Thyroid gland (tissue), 4 donors: ENCODE measurements at regions not wholly inside any gene's neighbourhood (a gene's known extent, or its start where the extent isn't known, plus 50 kb on each side); places are given as distances from the start of the nearest gene placed in this dataset.

Experiments used
- DNase-seq, 2 donors: peaks; one replicate each; pipeline ENCODE4 v3.0.0-alpha.2; 2019
- H3K27ac ChIP-seq, 3 donors: fragments of 200-600 bp; sonication (generic); 1 replicate in 2 of 3; 2 replicates in 1 of 3; pipeline ENCODE4 v1.5.1; 2016 to 2019; ENCODE audit warnings: mild to moderate bottlenecking in 1 of 3, moderate library complexity in 1 of 3
- H3K27me3 ChIP-seq: fragments of 200-600 bp; sonication (generic); one replicate; pipeline ENCODE4 v1.5.1; 2019
- H3K36me3 ChIP-seq, 2 donors: fragments of 200-600 bp; sonication (generic); one replicate each; pipeline ENCODE4 v1.5.1; 2016 to 2019
- H3K4me1 ChIP-seq, 2 donors: fragments of 200-600 bp; sonication (generic); one replicate each; pipeline ENCODE4 v1.5.1; 2017 to 2019
- H3K4me3 ChIP-seq, 3 donors: fragments of 200-600 bp; sonication (generic); replicated peaks in 1 of 3; 1 replicate in 2 of 3; 2 replicates in 1 of 3; pipeline ENCODE4 v1.5.1; 2016; ENCODE audit warnings: mild to moderate bottlenecking in 1 of 3
- H3K9me3 ChIP-seq: fragments of 200-600 bp; sonication (generic); one replicate; pipeline ENCODE4 v1.5.1; 2017
- CTCF ChIP-seq, 6 experiments: fragments of 200-600 bp in 3 of 6; fragments of 450-650 bp in 3 of 6; sonication (generic) in 3 of 6; IDR thresholded peaks; one replicate each; pipeline ENCODE4 v1.5.1; 2016 to 2019; ENCODE audit warnings: antibody characterized with exemption in 6 of 6, mild to moderate bottlenecking in 2 of 6, inconsistent platforms in 1 of 6, moderate library complexity in 1 of 6
- POLR2A ChIP-seq, 2 donors: fragments of 450-650 bp; IDR thresholded peaks; one replicate each; pipeline ENCODE4 v1.6.1; 2017; ENCODE audit warnings: antibody characterized with exemption in 2 of 2, mild to moderate bottlenecking in 2 of 2, moderate library complexity in 1 of 2
- WGBS, 2 donors: methylation state at CpG; one replicate each; pipeline ENCODE4 v1.1.5; 2017; 5-methylcytosine and 5-hydroxymethylcytosine counted together
- intact Hi-C: fragments of 100-400 bp; cut with DNase I; formaldehyde crosslinking; loops from one replicate; pipeline ENCODE4 v1.15.1; 2023

- Histone ChIP-seq H3K36me3 (no peaks in the 10 kb centered on the region), H3K4me3 (no peak overlapping the region), H3K27me3 (no peaks in the 10 kb centered on the region), H3K27ac (no peak overlapping the region), H3K4me1 (no peaks in the 10 kb centered on the region), H3K9me3 (no peaks in the 10 kb centered on the region)
- intact Hi-C loops = no loop called here
- no peak for TF ChIP-seq CTCF (IDR thresholded peaks at IDR 0.05)
- no peak for TF ChIP-seq POLR2A (IDR thresholded peaks at IDR 0.05)
- WGBS, 2 donors = 72 to 87% methylated on average over 15 to 20 of the region's 24 CpGs
- no peak for DNase-seq
These were observed 1506.5 kb downstream of the TBC1D22A start for GRCh38 chr22:48268771-48269552.

GRCh38 chr22:48268293-48268692 lies 1505.8 kb downstream of the TBC1D22A start:
- Histone ChIP-seq H3K27me3 (no peaks in the 10 kb centered on the region), H3K4me3 (no peak overlapping the region), H3K9me3 (no peaks in the 10 kb centered on the region), H3K36me3 (no peaks in the 10 kb centered on the region), H3K27ac (no peak overlapping the region), H3K4me1 (no peaks in the 10 kb centered on the region)
- no peak for TF ChIP-seq POLR2A (IDR thresholded peaks at IDR 0.05)
- no peak for TF ChIP-seq CTCF (IDR thresholded peaks at IDR 0.05)
- intact Hi-C loops = no loop called here
- WGBS, 2 donors = 71 to 82% methylated on average over 11 of the region's 11 CpGs
- no peak for DNase-seq

- Histone ChIP-seq H3K27me3 (no peaks in the 10 kb centered on the region), H3K4me1 (no peaks in the 10 kb centered on the region), H3K27ac (no peak overlapping the region), H3K9me3 (no peaks in the 10 kb centered on the region), H3K36me3 (no peaks in the 10 kb centered on the region), H3K4me3 (no peak overlapping the region)
- intact Hi-C loops = no loop called here
- WGBS, 2 donors = 45 to 49% methylated on average over 9 to 10 of the region's 10 CpGs
- DNase-seq = no peak
- TF ChIP-seq CTCF (IDR thresholded peaks at IDR 0.05) (no peak), POLR2A (IDR thresholded peaks at IDR 0.05) (no peak)
These were observed 1505.2 kb downstream of the TBC1D22A start for GRCh38 chr22:48267681-48268080.

- 85 to 89% methylated on average over 26 to 31 of the region's 34 CpGs for WGBS, 2 donors
- no peaks in the 10 kb centered on the region for H3K27me3 ChIP-seq
- intact Hi-C loops = no loop called here
These were observed 1502.7 kb downstream of the TBC1D22A start for GRCh38 chr22:48265000-48265625.

More at GRCh38 chr22:48265000-48265625, 1502.7 kb downstream of the TBC1D22A start:
- Histone ChIP-seq H3K27ac (no peak overlapping the region), H3K4me3 (no peak overlapping the region), H3K9me3 (no peaks in the 10 kb centered on the region), H3K36me3 (no peaks in the 10 kb centered on the region), H3K4me1 (no peaks in the 10 kb centered on the region)
- no peak for TF ChIP-seq POLR2A (IDR thresholded peaks at IDR 0.05)
- TF ChIP-seq CTCF (IDR thresholded peaks at IDR 0.05) = no peak
- DNase-seq = no peak
